Cardiac fibroblast (primary cell): ENCODE measurements at regions not wholly inside any gene's neighbourhood (a gene's known extent, or its start where the extent isn't known, plus 50 kb on each side); places are given as distances from the start of the nearest gene placed in this dataset.

Source experiments
- DNase-seq, 2 donors: peaks; one replicate each; pipeline versions ENCODE4 v3.0.0 to v3.0.0-alpha.2; 2010; ENCODE audit warnings: low read depth in 2 of 2
- H3K4me3 ChIP-seq, 2 donors: replicated peaks in 1 of 2; 1 replicate in 1 of 2; 2 replicates in 1 of 2; pipeline ENCODE4 v1.5.1; 2011; ENCODE audit warnings: low read depth in 2 of 2, low read length in 2 of 2, mild to moderate bottlenecking in 2 of 2, moderate library complexity in 1 of 2
- TF ChIP-seq, protein P1 (sequence below): IDR thresholded peaks from one replicate; pipeline ENCODE4 v1.5.1; 2011; ENCODE audit warnings: low read depth, mild to moderate bottlenecking, low read length, inconsistent platforms

DNA sequence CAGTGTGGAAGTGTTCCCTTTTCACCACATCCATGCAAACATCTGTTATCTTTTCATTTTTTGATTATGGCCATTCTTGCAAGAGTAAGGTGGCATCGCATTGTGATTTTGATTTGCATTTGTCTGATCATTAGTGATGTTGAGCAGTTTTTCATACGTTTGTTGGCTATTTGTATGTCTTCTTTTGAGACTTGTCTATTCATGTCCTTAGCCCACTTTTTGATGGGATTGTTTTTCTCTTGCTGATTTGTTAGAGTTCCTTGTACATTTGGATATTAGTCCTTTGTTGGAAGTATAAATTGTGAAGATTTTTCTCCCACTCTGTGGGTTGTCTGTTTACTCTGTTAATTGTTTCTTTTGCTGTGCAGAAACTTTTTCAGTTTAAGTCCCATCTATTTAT, 244.5 kb upstream of the PRICKLE1 start:
- TF ChIP-seq, protein P1, sequence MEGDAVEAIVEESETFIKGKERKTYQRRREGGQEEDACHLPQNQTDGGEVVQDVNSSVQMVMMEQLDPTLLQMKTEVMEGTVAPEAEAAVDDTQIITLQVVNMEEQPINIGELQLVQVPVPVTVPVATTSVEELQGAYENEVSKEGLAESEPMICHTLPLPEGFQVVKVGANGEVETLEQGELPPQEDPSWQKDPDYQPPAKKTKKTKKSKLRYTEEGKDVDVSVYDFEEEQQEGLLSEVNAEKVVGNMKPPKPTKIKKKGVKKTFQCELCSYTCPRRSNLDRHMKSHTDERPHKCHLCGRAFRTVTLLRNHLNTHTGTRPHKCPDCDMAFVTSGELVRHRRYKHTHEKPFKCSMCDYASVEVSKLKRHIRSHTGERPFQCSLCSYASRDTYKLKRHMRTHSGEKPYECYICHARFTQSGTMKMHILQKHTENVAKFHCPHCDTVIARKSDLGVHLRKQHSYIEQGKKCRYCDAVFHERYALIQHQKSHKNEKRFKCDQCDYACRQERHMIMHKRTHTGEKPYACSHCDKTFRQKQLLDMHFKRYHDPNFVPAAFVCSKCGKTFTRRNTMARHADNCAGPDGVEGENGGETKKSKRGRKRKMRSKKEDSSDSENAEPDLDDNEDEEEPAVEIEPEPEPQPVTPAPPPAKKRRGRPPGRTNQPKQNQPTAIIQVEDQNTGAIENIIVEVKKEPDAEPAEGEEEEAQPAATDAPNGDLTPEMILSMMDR = no peak
- no peak overlapping the region for H3K4me3 ChIP-seq
- no peak for DNase-seq

DNA sequence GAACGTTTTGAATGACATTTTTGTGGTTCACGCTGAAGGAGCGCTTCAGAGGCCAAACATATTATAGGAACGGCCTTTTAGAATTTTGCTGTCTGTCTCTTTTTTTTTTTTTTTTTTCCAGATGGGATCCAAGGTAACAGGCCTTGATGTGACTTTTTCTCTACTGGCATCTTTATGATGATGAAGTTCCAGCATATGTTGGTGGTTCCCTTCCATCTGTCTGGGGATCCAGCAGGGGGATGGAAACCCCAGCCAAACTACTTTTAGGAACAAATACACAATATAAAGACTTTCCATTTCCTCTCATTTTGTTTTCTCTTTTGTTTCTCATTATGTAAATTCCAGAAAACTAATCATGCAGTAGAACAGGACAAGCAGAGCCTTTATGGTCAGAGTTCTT, 239.3 kb upstream of the PRICKLE1 start:
- TF ChIP-seq, protein P1 = no peak
- DNase-seq = no peak
- no peak overlapping the region for H3K4me3 ChIP-seq

DNA sequence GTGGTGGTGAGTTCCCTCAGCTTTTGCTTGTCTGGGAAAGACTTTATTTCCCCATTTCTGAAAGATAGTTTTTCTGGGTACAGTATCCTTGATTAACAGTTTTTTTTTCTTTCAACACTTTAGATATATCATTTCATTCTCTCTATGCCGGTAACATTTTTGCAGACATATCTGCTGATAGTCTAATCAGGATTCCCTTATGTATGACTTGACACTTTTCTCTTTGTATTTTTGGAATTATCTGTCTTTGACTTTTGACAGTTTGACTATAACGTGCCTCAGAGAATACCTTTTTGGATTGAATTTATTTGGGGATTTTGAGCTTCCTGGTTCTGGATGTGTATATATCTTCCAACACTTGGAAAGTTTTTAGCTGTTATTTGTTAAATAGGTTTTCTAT, 234.8 kb upstream of the PRICKLE1 start:
- DNase-seq = no peak
- no peak overlapping the region for H3K4me3 ChIP-seq
- TF ChIP-seq, protein P1 = no peak

DNA sequence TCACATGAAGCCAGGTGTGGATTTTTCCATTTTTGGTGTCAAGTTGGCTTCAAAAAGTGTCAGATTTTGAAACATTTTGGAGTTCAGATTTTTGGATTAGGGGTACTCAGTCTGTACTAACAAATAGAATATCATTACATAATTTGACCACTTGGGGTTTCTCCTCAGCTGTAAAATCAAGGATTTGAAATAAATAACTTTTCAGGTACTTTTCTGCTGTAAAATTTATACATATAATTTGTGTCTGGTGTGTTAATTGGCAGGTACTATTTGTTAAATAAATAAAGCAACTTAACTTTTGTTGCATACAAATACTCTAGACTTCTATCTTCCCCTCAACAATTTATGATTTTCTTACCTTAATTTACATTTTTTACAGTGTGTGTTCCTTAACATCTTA, 234.1 kb upstream of the PRICKLE1 start:
- TF ChIP-seq, protein P1 = no peak
- no peak overlapping the region for H3K4me3 ChIP-seq
- no peak for DNase-seq

DNA sequence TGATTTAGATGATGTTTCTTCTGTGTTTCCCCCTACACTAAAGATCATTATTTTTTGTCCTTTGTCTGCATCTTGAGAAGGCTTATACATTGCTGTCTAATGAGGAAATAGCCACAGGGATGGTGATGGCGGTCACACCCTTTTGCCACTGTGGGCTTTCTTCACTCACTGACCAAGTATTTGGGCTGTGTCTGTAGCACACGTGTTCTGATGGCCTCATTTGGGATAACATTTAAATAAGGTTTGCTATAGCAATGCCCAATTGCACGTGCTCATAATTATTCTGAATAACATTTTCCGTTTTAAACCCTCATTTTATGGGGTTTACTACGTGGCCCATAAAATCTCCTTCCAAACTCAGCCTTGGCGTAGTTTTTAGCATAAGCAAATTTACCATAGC, 230.3 kb upstream of the PRICKLE1 start:
- H3K4me3 ChIP-seq = no peak overlapping the region
- no peak for DNase-seq
- TF ChIP-seq, protein P1 = no peak

DNA sequence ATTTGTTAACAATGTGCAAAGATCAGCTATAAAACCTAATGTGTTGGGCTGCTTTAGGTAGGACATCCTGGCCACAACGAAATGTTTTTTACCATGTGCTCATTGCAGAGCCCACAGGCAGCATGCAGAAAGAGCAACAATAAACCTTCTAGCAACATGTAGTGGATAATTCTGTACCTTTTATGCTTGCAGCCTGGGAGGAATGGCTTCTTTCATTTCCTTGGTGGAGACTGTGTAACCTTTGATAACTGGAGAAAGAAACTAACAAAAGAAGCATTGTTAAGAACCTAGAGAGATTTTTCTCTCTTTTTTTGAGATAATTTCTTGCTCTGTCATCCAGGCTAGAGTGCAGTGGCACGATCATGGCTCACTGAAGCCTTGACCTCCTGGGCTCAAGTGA, 225.5 kb upstream of the PRICKLE1 start:
- TF ChIP-seq, protein P1 = no peak
- H3K4me3 ChIP-seq = no peak overlapping the region
- no peak for DNase-seq

DNA sequence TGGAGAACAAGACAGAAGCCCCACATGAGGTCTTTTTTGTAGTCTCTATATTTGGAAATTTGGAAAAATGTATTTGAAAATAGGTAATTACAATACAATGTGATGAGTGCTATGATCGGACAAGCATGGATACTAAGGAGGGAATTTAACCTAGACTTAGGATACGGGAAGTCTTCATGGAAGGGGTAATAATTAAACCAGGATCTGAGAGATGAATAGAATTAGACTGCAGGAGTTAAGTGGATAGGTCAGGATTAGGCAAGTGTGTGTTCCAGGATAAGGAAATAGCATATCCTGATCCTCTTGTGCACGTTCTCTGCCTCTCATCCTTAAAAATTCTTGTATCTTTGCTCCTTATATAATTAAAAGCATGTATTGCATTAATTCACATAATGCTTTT, 223.3 kb upstream of the PRICKLE1 start:
- TF ChIP-seq, protein P1 = no peak
- H3K4me3 ChIP-seq = no peak overlapping the region
- DNase-seq = no peak
